ENCODE measurements at regions not wholly inside any gene's neighbourhood (a gene's known extent, or its start where the extent isn't known, plus 50 kb on each side); places are given as distances from the start of the nearest gene placed in this dataset.

DNA sequence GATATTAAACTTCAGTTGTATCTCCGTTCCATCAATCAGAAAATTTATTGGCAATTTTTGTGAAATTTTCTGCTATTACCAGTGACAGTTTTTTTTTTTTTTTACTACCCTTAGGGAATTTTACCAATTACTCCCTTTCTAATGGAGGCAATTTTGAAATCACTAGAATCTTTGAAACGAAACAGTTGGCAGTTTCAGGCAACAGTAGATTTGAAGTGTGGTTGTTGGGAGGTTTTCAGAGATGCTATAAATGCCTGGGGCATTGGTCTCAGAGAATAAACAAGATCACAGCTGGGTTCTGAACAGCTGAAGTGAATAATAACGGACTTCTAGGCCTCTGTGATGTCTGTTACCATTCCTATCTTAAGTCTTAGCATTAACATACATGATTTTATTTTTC lies 535.9 kb upstream of the POT1 start:
- 55 to 83% (median 73%) methylated on average over 3 of the region's 3 CpGs for WGBS, 5 donors
- TF ChIP-seq POLR2AphosphoS5 (IDR thresholded peaks at IDR 0.05), result no peak
- TF ChIP-seq CTCF (IDR thresholded peaks at IDR 0.05 in 8 of 11, conservative IDR thresholded peaks at IDR 0.05 in 3 of 11), result no peak
- TF ChIP-seq POLR2A (IDR thresholded peaks at IDR 0.05), result no peak
- peaks cover 0 to 8% (median 6%) of the 10 kb centered on the region in 8 donors for H3K9me3 ChIP-seq
- no peak overlapping the region for H3K4me3 ChIP-seq
- no peak for DNase-seq
- H3K4me1 ChIP-seq, result no peaks in the 10 kb centered on the region
- H3K36me3 ChIP-seq, result no peaks in the 10 kb centered on the region
- intact Hi-C loops (cut with DNase I; ENCODE audit: low total_unique reads), result no loop called here
- H3K27me3 ChIP-seq (replicated peaks in 1 of 7), result no peaks in the 10 kb centered on the region
- no peak overlapping the region for H3K27ac ChIP-seq

DNA sequence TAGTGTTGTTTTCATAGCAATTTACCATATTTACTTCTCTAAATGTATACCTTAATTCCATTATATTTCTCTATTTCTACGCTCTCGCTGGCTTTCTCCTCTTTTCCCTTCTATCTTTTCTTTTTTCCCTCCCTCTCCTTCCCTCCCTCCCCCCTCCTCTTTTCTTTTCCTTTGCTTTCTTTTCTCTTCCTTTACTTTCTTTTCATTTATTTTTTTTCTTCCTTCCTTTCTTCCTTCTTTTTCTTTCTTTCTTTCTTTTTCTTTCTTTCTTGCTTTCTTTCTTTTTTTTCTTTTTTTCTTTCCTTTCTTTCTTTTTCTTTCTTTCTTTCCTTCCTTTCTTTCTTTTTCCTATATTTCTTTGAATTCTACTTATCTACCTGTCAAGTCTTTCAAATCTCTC lies 533.0 kb upstream of the POT1 start:
- TF ChIP-seq POLR2AphosphoS5 (IDR thresholded peaks at IDR 0.05) (no peak), POLR2A (IDR thresholded peaks at IDR 0.05) (no peak), CTCF (IDR thresholded peaks at IDR 0.05 in 8 of 11, conservative IDR thresholded peaks at IDR 0.05 in 3 of 11) (no peak)

DNA sequence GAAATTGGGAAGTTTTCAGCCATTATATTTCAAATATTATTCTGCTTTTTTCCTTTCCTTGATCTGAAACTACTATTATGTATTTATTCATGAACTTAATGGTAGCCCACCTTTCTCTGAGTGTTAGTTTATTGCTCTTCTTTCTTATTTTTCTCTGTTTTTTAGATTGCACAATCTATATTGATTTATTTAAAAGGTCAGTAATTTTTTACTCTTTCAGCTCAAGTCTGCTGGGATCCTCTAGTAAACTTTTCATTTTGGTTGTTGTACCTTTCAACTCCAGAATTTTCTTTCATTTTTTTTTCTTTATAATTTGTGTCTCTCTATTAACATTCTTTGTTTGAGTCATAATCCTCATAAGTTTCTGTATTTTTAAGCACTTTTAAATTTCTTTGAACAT lies 529.4 kb upstream of the POT1 start:
- no peak for TF ChIP-seq POLR2AphosphoS5 (IDR thresholded peaks at IDR 0.05)
- no peak for TF ChIP-seq CTCF (IDR thresholded peaks at IDR 0.05 in 8 of 11, conservative IDR thresholded peaks at IDR 0.05 in 3 of 11)
- no peak for TF ChIP-seq POLR2A (IDR thresholded peaks at IDR 0.05)
- Histone ChIP-seq H3K9me3 (peaks cover 0 to 62% (median 48%) of the 10 kb centered on the region in 8 donors), H3K27ac (no peak overlapping the region), H3K4me3 (no peak overlapping the region), H3K4me1 (no peaks in the 10 kb centered on the region), H3K27me3 (replicated peaks in 1 of 7) (no peaks in the 10 kb centered on the region), H3K36me3 (no peaks in the 10 kb centered on the region)
- intact Hi-C loops (cut with DNase I; ENCODE audit: low total_unique reads), result no loop called here
- DNase-seq, result no peak

More for the DNA sequence above, 533.0 kb upstream of the POT1 start:
- DNase-seq, result no peak
- no peak overlapping the region for H3K4me3 ChIP-seq
- peaks cover 0 to 38% (median 34%) of the 10 kb centered on the region in 8 donors for H3K9me3 ChIP-seq
- no peaks in the 10 kb centered on the region for H3K36me3 ChIP-seq
- H3K4me1 ChIP-seq, result no peaks in the 10 kb centered on the region
- no peak overlapping the region for H3K27ac ChIP-seq
- WGBS, 5 donors, result 88 to 97% (median 92%) methylated on average over 2 of the region's 2 CpGs
- H3K27me3 ChIP-seq (replicated peaks in 1 of 7), result no peaks in the 10 kb centered on the region
- intact Hi-C loops (cut with DNase I; ENCODE audit: low total_unique reads), result no loop called here

DNA sequence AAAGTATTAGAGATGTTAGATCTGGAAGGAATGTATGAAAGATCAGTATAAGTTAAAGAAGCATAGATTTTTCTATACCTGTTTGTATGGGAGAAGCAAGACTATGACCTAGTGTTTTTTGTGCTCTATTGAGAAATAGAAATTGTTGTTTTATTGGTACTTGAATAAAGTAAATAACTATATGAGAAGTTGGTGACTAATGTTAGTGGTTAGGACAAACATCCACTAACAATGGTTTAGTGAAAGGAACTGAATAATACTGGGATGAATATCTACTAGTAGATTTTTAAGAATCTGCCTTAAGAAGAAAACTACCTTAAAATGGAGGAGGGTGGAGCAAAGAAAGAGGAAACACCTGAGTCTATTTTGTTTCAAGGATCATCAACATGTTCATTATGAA lies 521.1 kb upstream of the POT1 start:
- Histone ChIP-seq H3K36me3 (no peaks in the 10 kb centered on the region), H3K4me3 (no peak overlapping the region), H3K9me3 (peaks cover 0 to 13% (median 0%) of the 10 kb centered on the region in 8 donors), H3K4me1 (no peaks in the 10 kb centered on the region), H3K27ac (no peak overlapping the region), H3K27me3 (replicated peaks in 1 of 7) (no peaks in the 10 kb centered on the region)
- TF ChIP-seq POLR2AphosphoS5 (IDR thresholded peaks at IDR 0.05) (no peak), CTCF (IDR thresholded peaks at IDR 0.05 in 8 of 11, conservative IDR thresholded peaks at IDR 0.05 in 3 of 11) (no peak), POLR2A (IDR thresholded peaks at IDR 0.05) (no peak)
- intact Hi-C loops (cut with DNase I; ENCODE audit: low total_unique reads), result no loop called here
- no peak for DNase-seq

All from spleen (tissue), 11 donors.